Hematopoietic multipotent progenitor cell treated with erythropoietin and hydrocortisone succinate and interleukin-3 and kit ligand, for 17 days (in vitro differentiated cells): ENCODE measurements at regions not wholly inside any gene's neighbourhood (a gene's known extent, or its start where the extent isn't known, plus 50 kb on each side); places are given as distances from the start of the nearest gene placed in this dataset.
"Not testable (repeated sequence)": the region's sequence is repeated elsewhere in the genome, so short reads cannot be mapped to it uniquely, and the experiment has no call there.

Experiments
- DNase-seq: peaks from one replicate; pipeline ENCODE4 v3.0.0-alpha.2; 2015; ENCODE audit warnings: low spot score

DNA sequence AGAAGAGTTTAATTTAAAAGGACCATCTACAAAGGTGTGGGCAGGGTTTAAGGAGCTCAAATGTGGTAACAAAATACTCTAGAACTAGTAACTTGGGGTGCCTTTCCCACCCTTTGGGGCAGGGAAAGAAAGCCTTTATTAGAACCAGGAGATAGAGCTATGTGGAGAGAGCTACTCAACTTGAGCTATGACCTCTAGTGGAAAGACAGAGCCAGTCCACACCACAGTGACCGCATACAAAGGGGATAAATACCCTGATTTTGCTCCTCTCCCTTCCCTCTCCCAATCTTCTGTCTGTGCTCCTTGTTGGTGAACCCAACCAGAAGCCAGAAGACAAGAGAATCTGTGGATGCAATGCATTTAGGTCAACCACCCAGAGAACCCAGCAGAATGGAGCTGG, 54.4 kb upstream of the JAK1 start:
- no peak for DNase-seq

DNA sequence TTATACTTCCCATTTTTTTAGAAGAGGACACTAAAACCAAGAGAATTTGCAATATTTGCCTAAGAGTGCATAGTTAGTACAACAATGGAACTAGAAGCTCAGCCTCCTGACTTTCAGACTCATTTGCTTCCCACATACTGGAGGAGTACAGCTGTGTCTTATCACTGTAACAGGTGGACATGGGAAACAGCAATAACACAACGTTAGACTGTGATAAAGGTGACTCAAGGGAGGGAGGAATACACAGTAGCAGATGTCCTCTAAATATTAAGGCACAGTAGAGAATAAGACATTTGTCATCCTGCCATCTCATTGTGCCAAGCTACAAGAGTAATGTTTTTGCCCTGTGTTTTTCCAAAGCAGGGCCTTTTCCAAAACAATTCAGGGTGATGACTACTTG, 55.4 kb upstream of the JAK1 start:
- DNase-seq, result no peak

DNA sequence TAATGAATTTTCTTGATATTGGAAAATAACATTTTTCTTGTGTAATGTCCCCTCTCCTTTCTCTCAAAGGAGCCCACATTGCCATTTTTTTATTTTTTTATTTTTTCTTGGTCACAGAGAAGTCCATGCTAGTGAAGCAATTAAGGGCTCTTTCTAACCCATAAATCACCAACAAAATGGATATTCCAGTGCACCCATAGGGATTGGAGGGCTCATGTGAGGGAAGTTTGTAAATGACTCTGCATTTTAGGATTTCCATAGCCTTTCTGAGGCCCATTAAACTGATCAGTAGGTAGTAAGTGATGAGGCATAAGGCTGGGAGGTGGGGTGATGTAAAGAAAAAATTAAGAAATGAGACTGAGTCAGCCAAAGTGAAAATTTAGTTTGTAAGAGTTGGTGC, 55.9 kb upstream of the JAK1 start:
- DNase-seq, result no peak

DNA sequence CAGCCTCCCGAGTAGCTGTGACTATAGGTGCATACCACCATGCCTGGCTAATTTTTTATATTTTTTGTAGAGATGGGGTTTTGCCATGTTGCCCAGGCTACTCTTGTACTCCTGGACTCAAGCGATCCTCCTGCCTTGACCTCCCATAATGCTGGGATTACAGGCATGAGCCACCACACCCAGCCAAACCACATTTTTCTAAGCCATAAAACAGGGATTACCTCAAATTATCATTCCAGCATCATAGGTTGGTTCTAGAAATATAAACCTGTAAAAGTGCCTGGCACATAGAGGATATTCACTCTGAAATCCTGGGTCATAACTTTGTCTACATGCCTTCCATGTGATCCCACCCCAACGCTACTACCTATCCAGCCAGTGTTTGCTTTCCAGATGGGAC, 59.4 kb upstream of the JAK1 start:
- DNase-seq, result no peak

DNA sequence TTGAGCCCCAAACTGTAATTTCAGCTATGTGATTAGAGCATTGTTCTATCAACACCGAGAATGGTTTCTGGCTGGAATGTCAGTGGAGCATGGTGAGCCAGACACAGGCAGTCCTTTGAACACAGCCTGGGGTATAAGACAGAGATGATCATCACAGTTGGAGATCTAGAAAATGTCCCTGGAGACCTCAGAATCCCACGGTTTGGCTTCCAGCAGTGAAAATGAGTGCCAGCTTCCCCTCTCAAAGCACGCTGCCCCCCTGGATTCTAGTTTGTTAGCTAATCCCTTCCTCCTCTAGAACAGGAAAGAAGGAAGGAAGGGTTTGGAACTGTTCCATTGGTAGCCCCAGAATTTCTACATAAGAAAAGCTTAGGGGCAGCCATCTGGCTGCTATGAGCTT, 59.9 kb upstream of the JAK1 start:
- no peak for DNase-seq

DNA sequence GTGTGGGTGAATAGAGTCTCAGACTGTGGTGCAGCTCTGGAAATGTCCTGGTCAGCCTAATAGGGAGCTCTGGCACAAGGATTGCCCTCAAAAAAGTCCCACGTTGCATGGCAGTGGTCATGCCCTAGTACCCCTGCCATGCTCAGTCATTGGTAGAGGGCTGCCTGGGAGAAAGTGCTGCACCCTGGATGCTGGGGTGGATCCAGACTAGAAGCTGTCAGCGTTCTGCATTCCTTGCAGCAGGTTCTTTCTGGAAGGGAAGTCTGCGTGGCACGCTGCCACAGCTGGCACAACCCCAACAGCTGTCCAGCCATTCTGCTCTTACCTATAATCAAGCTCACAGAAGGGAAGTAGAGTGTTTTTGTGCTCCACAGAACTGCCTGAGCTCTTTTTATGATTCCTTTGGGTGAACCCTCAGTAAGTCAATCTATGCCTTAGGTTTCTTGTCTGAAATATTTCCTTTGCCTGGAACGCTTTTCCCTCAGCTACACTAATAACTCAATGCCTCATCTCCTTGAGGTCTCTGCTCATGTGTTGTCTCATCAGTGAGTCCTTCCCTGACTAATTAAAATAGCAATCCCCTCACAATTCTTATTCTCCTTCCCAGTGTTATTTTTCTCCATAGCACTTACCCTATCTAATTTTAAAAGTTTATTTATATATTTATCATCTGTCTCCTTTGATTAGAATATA, 61.5 kb upstream of the JAK1 start:
- no peak for DNase-seq

DNA sequence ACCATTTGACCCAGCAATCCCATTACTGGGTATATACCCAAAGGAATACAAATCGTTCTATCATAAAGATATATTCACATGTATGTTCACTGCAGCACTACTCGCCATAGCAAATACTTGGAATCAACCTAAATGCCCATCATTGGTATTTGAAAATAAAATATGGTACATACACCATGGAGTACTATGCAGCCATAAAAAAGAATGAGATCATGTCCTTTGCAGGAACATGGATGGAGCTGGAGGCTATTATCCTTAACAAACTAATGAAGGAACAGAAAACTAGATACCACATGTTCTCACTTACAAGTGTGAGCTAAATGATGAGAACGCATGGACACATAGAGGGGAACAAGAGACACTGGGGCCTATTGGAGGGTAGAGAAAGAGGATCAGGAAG, 63.1 kb upstream of the JAK1 start:
- DNase-seq, result not testable (repeated sequence)

DNA sequence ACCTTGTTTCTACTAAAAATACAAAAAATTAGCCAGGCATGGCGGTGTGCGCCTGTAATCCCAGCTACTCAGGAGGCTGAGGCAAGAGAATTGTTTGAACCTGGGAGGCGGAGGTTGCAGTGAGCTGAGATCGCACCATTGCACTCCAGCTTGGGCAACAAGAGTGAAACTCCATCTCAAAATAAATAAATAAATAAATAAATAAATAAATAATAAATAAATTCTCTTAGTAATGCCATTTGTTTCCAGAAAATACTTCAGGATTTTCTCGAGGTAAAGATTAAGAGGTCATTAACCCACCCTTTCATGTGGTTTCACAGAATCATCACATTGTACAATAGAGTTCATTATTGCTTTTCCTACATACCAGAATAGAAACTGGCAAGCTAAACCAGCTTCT, 68.5 kb upstream of the JAK1 start:
- not testable (repeated sequence) for DNase-seq

DNA sequence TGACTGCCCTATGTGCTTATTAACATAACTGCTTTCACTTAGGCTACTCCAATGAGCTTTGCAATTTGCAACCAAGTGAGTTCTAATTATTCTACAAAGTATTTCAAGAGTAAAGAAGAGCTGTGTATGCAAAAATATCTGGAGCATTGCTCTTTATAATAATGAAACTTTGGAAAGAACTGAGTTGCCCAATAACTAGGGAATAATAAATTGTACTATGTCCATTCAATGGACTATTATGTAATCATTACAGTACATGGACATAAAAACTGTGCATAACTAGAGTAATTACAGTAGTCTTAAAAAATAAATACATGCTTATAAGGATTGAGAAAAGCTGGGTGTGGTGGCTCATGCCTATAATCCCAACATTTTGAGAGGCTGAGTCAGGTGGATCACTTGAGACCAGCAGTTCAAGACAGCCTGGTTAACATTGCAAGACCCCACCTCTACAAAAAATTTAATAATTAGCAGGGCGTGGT, 70.3 kb upstream of the JAK1 start:
- DNase-seq, result no peak

DNA sequence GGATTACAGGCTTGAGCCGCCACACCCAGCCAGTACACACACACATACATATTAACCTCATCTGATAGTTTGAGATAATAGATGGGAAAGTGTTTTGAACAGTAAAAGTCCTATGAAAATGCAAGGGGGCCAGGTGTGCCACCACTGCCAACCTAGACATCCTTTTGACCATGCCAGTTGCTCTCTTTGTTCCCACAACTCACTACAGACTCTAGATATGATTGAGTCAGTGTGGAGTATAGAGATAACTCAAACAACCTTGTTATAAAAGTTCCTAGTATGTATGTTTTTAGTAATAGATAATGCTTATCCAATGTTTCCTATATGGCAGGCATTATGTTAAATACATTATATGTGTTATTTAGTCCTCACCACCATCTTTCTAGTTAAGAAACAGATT, 72.7 kb upstream of the JAK1 start:
- DNase-seq, result no peak

DNA sequence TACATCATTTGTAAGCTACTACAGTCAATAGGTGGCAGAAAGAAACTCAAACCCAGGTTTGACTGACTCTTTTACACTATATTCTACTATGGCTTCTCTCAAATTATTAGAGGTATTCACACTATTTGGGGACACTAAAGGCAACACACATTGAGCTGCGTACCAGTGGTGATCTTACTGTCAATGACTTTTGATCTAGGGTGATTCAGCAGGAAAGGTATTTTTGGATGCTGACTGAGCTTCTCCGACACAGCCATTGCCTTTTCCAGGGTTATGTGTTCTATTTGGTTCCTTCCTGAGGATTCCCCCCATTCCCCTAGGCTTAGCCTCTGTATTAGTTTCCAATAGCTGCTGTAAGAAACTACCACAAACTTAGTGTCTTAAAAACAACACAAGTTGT, 73.2 kb upstream of the JAK1 start:
- DNase-seq, result no peak

DNA sequence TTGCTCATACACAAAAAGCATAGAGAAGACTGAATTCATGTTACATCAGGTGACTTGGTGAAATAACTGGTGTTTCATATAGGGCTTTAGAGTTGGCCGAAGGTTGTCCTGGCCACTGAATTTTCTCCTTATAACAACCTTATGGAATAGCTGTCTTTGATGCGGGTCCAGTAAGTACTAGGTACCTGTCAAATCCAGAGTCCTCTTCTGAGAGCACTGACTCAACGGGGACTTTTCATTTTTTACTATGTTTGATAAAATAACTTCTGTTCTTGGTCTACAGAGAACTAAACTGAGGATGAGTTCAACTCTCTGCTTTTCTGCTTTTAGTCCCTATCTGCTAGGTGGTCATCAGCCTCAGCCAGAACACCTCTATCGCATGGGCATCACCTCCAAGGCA, 76.1 kb upstream of the JAK1 start:
- DNase-seq, result no peak

DNA sequence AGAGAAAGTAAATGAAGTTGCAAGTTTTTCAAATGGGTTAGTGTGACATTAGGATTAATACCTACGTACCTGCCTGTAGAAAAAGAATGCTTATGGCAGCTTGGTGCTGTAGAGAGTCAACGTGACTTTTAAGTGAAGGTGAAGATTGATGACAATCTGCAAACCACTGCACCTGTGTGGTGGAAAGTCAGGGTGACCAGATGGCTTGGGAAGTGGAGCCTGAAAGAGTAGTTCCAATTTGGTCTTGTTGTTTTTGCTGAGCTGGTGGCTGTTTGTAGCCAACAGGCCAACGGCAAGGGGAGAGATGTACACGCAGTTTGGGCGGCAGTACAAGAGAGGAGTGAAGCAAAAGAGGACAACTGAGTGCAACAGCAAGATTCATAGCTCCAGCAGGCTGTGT, 78.1 kb upstream of the JAK1 start:
- no peak for DNase-seq

DNA sequence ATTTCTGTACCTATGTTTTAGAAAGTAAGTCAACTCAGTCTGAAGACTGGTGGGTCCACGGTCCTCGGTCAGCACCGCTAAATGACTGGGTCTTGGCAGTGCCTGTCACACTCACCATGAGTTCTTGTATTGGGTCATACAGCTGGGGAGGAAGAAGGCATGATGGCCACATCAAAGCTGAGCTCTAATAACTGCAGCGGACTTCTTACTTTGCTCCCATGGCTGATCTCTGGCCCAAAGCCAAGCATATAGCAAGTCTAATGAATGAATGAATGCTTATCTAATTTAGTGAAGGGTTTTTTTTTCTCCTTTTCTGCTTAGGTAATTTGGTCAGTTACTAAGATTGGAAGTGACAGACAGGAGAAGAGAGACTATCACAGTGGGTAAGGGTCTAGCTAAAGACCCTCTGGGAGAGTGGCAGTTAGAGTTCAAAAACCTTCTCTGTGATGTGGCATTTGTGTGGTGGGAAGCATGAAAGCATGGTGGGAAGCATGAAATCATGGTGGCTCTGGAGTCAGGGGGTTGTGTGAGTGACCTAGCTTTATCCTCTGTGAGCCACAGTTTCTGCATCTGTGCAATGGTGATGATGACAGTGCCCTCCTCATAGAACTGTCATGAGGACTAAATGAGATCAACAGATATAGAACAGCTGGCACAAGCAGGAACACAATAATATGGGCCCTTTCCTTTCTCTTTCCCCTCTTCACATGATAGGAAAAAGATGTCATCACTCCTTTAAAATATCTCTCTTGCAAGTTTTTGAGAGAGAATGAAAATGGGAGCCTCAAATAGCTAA, 78.9 kb upstream of the JAK1 start:
- peak; percentile 20 for DNase-seq

DNA sequence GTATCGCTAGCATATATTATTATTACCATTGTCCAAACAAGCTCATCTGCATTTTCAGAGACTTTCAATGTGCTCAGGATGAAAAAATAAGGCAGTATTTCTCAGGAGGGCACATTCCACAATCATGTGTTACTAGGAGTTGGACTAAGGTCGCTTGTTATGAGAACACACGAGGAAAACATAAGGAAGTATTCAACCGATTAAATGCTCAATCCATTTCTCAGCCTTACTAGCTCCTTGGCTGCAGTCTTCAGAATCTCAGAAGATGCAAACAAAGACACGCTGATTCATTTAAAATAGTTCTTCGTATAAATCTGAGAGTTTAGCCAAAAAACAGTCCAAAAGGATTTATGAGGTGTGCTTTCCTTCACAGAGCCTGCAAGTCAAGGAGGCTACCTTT, 82.0 kb upstream of the JAK1 start:
- DNase-seq, result no peak

DNA sequence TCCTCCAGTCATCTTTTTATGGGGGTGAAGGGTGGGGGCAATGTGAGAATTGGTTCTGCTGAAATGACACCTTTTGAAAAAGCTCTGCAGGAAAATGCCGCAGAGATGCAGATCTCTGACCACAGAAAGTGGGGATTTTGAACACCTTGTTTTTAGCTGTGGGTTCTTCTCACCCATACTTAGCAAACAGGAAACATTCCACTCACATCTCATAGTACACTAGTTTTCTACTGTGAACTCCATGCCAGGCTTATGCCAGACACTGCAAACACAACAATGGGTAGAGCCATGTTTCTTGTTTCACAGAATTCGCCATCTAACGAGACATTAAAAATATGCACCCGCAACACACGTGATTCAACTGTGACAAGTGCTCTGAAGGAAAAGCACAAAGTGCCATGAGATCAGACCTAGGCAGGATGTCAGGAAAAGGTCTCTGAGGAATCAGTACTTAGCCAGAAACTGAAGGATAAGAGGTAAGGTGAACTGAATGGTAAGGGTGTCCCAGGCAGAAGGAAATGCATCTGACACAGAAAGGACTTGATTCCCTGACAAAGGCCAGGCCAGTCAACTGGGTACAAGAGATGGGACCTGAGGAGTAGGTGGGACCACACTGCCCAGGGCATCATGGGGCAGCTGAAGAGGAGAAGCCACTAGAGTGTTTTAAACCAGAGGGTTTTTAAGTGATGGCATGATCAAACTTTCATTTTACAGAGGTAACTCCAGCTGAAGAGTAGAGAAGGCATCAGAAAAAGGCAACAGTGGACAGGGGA, 83.8 kb upstream of the JAK1 start:
- DNase-seq, result no peak

DNA sequence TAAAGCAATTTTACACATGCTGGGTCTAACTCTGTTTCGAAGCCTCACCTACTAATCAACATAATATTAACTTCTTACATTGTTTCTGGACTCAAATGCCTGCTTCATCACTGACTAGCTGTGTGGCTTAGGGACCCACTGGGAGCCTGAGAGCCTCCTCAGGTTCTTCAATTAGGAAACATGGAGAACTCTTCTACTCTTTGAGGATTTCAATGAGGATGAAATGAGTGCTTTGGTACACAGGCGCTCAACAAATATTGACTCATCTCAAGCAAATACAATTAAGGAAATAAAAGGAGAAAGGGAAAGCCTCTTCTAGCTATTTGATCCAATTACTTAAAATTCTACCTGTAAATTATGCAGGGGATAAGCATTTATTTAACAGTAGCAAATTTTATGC, 84.4 kb upstream of the JAK1 start:
- DNase-seq, result no peak

DNA sequence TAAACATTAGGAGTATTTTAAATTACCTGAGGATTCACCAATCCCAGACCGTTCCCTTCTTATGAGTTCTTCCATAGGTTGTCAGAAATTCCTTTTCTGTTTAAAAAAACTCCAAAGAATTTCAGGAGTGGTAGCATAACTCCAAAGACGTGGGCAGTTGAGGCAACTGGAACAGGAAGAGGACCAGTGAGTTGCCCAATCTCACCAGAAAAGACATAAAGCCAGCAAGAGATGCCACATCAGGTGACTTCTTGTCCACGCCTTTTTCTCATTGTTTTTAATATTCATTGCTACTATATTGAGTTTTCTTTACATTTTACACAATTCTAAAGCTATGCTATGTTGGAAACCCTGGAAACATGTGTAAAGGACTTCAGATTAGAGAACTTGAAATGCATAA, 88.1 kb upstream of the JAK1 start:
- no peak for DNase-seq

DNA sequence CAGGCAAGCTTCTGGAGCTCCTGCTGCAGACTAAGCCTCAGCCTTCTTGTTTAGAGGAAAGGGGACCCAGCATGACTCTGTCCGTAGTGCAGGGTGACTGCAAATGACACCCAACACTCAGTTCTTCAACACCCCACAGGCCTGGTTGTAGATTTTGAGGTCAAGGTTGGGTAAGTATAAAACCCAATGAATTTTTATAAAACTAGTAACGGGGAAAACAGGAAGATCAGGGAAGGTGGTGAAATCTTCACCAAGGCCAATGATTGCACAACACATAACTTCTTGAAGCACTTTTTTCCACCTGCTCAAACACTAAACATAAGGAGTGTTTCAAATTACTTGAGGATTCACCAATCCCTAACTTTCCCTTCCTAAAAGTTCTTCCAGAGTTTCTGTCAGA, 89.4 kb upstream of the JAK1 start:
- no peak for DNase-seq

DNA sequence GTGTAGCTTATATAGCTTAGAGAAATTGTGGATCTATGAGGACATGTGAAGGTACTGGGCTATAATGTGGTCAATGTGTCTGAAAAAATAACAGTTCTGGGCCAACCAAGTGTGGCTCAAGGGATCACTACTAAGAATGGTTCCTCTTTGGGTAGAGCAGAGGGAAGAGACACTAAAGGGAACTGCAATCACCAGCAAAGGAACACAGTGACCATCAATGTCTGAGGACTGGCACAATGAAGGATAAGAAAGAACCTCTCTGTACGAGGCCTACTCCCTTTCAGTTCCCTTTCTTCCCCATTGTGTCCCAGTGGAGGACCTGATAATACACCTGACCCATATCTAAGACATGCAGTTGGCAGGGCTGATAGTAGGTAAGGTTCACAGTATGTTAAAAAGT, 89.9 kb upstream of the JAK1 start:
- DNase-seq, result no peak

DNA sequence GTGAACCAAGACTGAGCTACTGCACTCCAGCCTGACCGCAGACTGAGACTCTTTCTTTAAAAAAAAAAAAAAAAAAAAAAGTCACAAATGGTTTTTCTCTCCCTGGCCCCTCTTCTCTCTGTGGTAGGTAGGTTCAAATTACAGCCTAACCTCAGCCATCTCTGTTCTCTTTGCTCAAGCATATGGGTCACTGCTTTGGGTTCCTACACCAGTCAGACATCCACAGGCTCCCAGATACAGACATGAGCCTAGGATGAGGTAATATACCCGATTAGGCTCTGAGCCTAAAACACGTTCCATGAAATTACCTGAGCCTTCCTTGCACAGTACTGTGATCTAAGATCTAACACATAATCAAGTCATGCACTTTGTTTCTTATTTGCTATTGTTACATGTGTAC, 90.5 kb upstream of the JAK1 start:
- DNase-seq, result no peak

DNA sequence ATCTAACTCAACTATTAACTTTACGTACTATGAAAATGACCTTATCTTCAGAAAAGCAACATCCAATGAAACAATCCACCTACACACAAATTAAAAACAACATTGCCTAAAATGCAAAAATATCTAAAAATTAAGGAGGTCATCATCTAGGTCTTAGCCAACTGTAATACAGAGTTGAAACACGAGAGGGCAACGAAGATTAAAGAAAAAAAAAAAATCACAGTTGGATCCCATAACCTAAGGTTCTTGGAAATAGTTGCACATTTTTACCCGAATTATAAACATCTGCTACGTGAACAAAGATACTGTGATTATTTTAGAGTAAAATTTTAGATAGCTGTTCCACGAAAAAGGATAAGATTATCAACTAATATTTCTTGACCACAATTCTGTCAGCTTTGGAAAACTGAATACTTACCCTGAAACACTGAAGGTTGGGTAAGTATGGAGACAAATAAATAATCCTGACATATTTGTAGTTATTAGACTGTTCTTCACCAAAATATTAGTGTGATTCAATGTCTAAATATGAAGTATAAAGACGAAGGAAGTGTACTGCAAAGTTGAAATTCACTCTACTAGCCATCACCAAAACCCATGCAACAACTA, 88.0 kb upstream of the AK4 start:
- peak; percentile 72 for DNase-seq

DNA sequence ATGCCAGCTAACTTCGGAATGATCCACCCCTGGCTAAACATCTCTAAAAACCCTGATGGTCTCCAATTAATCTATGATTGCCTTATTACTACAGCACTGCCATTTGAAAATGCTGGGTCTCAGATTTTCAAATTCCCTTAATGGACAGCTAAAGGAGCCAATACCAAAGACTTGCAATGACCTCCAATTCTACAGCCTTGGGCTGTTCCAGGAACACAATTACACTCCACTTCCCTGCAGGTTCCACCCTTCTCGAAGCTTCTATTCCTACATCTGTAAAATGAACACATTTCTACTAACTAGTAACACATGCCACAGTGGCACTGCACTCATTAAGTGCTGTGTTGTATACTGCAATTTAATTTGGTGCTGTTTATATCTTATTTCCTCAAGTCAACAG, 85.7 kb upstream of the AK4 start:
- DNase-seq, result no peak
